RPMI7951 (cell line): ENCODE measurements at regions not wholly inside any gene's neighbourhood (a gene's known extent, or its start where the extent isn't known, plus 50 kb on each side); places are given as distances from the start of the nearest gene placed in this dataset.
"Not testable (repeated sequence)": the region's sequence is repeated elsewhere in the genome, so short reads cannot be mapped to it uniquely, and the experiment has no call there.

Experiments
- DNase-seq: peaks from one replicate; pipeline ENCODE4 v3.0.0-alpha.2; 2012; ENCODE audit warnings: low read depth

DNA sequence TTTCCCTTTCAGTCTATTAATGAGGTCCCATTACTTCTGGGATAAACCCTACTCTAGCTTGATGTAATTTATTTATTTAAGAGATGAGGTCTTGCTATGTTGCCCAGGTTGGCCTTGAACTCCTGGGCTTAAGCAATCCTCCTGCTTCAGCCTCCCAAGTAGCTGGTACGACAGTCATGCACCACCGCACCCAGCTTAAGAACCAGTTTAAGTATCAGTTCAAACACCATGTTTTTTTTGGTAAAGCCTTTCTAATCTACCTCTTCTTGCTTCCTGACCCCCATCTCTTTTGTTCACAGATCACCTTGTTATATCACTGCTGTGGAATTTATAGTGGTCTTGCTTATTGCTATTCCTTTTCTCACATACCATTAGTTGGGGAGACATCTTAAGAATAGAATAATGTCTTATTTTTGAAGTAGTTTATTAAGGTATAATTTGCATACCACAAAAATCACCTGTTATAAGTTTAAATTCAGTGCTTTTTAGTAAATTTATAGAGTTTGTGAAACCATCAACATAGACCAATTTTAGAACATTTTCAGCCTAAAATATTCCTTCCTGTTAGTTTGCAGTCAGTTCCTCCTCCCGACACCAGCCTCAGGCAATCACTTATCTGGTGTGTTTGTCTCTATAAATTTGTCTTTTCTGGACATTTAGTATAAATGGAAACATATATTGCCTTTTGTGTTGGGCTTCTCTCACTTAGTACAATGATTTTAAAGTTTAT lies 257.9 kb downstream of the PDCD6IP start:
- no peak for DNase-seq

DNA sequence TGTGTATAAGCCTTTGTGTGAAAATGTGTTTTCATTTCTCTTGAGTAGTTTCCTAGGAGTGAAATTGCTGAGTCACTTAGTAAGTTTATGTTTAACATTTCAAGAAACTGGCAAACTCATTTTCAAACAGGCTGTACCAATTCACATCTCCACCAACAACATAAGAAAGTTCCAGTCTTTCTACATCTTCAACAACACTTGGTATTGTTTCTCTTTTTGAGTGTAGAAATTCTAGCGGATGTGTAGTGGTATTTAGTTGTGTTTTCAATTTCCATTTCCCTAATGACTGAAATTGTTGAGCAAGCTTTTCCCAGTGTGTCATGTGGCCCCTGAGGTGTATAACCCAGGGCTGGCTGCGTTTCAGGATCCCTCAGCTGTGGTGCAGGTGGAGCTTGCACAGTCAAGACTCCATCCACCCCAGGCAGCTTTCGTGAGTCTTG lies 258.5 kb downstream of the PDCD6IP start:
- no peak for DNase-seq

DNA sequence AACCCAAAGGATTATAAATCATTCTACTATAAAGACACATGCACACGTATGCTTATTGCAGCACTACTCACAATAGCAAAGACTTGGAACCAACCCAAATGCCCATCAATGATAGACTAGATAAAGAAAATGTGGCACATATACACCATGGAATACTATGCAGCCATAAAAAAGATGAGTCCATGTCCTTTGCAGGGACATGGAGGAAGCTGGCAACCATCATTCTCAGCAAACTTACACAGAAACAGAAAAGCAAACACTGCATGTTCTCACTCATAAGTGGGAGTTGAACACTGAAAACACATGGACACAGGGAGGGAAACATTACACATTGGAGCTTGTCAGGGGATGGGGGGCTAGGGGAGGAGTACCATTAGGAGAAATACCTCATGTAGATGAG lies 262.6 kb downstream of the PDCD6IP start:
- not testable (repeated sequence) for DNase-seq

DNA sequence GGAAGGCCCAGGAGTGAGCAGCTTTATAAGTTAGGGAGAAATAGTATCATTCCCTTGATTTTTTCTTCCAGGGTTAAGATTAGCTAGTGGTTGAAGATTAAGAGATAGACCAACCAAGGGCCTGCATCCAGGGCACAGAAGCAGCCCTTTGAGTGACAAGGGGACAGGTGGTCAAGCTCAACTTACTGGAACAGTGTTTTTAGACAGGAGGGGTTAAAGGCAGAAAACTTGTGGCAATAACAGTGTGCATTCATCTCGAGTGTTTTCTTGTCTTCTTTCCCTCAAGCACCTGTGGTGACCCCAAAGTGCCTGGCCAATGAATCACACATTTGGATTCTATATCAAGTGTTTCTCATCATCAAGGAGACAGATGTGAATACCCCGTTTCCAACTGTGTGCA lies 267.5 kb downstream of the PDCD6IP start:
- DNase-seq = no peak

DNA sequence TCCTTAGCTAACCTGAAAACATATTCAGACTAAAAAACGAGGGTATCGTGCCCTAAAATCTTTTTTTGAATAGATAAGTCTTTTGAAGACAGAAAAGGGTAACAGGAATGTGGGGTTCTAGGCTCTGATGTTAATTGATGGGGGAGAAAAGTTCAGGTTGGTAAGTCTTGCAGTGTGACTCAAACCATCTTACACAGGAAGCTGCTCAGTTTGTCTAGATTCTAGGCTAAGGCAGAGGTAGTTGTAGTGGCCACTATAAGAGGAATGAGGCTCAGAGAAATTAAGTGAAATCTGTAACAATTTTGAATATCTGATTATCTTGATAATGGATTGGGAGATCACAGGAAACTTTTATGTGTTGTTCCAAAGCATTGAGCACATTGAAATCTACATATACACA lies 267.9 kb downstream of the PDCD6IP start:
- no peak for DNase-seq

DNA sequence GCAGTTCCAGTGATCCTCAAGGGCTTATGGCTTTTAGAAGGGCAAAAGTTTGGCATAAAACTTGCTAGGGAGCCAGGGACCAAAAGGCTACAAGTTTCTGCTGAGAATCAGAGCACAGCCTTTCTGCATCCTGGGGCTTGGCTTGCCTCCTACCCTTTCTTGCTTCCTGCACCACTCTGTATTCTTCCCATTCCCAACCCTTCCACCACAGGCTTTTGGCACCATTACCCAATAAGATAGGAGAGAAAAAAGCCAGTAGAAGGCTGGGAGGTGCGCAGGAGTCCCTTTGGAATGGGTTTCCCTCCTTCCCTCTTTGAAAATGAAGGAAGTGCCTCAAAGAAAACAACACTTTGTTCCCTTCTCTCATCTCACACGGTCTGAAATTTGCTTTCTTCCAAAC lies 268.6 kb downstream of the PDCD6IP start:
- DNase-seq = no peak

DNA sequence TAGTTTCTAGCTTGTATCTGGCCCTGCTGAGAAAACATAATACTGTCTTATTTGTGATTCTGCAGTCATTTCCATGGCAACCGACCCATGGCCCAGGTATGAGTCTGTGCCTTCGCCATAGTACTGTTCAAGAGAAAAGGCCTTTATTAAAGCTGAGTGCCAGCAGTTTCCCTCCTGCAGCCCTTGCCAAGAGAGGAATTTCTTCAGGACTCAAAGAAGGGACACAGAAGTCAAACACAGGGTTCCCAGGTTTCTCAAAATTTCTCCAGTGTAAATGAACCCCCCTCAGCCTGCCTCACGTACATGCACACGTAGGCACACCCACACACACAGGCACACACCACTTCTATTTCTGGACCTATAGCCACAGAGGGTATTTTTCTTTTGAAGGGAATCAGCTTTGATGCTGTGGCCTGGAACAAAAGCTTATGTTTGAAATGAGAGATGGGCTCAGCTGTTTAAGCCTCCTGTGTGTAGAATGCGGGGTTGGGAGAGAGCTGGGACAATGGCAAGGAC lies 269.2 kb downstream of the PDCD6IP start:
- DNase-seq = no peak

DNA sequence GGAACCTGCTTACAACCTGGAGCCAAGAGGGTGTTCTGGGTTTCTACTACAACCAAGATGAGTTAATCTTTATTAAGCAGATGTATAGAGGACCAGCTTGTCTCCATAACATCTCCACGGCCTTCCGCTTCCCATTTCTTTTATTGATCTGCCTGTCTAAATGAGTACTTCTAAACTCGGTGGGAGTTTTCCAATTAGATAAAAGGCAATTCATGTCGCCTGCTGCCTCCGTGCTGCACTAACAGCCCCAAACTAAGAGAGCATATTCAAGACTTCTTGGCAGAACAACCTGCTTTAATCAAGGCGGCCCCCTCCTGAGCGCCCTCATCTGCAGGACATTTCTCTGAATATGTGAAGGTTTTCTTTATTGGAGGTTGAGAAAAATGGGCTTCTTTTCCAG lies 270.1 kb downstream of the PDCD6IP start:
- DNase-seq = no peak

DNA sequence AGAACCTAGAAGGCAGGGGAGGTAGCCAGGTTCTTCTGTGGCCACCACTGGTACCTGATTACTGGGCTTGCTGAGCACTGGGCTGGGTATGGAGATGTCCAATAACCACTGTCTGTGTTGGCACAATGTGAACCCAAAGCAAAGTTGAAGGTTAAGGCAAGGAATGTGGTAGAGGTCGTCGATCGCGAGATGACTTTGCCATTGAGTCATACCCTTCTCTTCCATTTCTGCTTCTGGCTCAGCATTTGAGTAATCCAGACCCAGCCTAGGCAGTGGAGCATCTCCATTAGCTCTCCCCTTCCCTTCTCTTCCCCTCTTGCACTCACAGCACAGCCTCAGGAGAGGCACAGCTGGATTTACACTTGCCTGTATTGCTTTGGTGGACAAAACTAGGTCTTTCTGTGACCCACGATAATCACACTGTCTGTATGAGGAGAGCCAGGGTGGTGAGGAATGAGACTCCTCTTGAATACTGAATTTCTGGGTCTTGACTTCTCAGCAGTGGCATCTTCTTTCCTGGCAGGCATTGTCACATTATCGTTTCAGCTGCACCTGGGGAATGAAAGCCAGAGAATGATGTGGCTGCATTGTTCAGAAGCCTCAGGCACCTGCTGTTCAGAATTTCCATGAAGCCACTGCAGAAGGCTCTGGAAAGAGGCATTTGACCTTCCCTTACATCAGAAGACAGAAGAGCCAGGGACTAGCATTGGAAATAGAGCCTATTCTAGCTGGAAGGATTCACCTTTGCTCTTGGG lies 272.6 kb downstream of the PDCD6IP start:
- DNase-seq = no peak

DNA sequence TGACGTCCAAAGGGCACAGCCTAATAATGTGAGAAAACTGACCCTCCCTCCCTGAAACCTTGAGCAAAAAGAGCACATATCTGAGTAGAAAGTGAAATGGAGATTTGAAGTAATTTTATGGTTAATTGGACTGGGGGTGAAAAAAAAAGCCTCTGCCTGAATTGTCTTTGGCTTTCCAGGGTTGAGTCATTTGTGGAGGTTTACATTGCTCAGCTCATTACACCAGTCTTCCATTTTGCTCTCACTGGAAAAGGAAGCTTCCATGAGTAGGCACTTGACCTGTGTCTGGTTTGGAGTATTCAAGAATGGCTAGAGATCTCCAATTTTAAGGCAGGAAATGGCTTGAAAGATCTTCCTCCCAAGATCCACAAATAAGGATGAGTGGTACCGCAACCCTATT lies 273.9 kb downstream of the PDCD6IP start:
- DNase-seq = no peak

DNA sequence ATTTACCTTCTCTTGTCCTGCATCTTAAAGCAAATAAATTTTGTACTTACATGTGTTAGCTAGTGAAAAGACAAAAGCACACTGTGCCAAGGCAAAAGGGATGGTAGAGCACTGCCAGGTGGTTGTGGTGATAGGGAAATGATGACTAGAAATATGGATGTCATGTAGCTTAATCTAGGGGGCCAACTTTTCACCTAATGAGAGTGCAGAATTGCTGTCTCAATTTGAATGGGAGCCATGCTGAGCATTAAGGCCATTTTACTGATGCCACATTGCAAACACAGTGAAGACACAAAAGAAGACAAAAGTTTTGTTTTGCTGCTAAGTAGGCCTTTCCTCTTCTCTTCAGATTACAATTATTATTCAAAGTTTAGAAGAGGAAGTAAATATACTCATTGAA lies 274.7 kb downstream of the PDCD6IP start:
- DNase-seq = no peak

DNA sequence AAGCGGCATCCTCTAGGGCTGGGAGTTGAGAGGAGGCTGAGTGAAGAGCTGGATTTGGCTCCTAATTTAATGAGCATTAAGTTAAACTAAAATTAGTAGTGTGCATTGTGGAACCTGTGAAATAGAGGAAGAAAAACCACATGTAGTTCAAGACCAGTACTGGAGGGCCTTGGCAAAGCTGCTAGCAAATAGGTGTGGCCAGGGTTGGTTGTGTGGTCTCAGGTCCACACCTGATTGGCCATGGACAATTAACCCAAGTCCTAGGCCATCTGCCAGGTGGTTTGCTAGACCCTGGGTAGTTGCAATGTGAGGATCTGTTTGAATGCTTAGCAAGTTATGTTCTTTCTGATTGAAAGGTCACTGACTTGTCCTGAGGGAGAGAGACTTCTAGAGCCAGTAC lies 275.5 kb downstream of the PDCD6IP start:
- no peak for DNase-seq

DNA sequence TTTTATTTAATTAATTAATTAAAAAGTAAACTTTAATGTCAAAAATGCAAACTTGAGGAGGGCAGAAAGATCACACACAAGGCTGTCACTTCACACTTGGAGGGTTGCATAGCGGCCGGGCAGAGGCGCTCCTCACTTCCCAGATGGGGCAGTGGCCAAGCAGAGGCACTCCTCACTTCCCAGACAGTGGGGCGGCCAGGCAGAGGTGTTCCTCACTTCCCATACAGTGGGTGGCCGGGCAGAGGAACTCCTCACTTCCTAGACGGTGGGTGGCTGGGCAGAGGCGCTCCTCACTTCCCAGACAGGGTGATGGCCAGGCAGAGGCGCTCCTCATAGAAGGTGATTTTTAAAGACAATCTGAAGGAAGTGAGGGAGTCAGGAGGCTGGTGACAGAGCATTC lies 277.5 kb downstream of the PDCD6IP start:
- DNase-seq = no peak

DNA sequence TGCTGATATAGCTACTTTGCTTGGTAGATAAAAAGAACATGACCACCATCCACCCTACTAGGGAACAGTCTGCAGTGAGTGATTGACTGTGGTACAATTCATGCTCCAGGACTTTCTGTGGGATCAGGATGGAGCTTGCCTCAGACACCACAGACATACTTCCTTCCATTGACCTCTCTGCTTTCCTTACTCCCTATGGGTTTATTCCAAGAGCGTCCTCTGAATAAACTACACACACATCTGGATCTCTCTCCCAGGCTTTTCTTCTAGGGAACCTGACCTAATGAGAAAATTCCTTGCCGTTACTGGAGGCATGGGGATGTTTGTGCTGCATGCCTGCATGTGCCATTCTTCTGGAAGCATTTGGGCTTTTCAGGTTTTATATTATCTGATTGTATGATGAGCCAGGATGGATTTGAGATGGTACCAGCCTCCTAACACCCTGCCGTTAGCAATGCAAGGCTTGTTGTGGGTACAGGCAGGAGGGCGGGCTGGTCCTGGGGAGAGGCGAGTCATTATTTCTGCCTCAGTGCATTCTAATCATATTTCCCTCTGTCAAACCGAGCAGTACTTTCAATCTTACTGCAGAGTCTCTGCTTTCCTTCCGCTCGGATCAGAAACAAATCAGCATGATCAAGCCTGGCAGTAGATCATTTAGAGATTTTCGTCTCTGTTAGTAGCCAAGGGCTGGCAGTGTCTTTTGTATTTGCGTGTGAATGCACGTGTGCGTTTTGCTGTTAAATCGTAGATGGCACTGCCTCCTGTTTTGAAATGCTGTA lies 279.2 kb downstream of the PDCD6IP start:
- no peak for DNase-seq

DNA sequence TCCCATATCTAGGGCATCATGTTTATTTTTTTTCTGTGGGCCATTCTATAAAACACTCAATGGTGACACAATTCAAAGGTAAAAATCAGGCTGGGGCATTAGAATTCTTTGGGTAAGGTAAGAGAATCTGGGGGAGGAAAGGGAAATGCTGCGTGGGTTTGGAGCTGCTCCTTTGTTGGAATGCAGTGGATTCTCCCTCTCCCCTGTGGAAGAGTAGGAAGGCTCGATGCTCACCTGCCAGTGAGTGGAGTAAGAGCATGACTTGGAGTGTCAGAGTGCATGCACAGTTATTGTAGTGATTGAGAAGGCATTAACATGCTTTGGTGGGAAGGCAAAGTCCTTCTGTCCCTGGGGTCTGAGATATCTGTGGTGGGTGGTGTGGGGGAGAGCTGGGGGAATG lies 280.0 kb downstream of the PDCD6IP start:
- no peak for DNase-seq

DNA sequence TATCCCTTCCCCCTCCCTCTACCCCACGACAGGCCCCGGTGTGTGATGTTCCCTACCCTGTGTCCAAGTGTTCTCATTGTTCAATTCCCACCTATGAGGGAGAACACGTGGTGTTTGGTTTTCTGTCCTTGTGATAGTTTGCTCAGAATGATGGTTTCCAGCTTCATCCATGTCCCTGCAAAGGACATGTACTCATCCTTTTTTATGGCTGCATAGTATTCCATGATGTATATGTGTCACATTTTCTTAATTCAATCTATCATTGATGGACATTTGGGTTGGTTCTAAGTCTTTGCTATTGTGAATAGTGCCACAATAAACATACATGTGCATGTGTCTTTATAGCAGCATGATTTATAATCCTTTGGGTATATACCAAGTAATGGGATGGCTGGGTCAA lies 281.4 kb downstream of the PDCD6IP start:
- DNase-seq = not testable (repeated sequence)

DNA sequence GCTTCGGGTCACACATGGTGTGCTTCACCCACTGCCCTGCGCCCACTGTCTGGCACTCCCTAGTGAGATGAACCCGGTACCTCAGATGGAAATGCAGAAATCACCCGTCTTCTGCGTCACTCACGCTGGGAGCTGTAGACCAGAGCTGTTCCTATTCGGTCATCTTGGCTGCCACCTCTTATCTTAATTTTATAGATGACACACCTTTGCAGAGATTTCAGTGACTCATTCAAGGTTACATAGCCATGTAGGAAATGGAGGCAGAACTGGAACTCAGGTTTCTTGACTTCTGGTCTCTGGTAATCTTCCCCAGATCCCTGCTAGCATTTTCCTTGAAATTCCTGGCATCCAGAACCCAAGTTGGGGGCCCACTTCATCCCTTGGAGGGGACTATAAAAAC lies 291.9 kb downstream of the PDCD6IP start:
- not testable (repeated sequence) for DNase-seq

DNA sequence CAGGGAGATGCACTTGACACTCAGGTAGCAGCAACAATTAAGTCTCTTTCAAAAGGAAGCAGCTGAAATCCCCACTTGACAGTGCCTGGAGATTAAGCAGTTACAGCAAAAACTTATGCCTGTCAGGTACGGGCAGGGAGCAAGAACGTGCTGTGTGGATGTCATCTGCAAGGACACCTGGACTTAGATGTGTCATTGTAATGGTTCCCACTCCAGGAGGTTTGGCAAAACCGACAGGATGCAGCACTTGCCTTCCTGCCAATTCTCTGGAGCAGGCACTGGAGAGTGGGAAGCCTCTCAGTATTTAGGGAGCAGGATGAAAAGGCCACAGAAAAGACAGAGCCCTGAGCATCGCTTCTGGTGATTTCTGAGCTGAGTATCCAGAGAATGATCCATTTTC lies 292.4 kb downstream of the PDCD6IP start:
- DNase-seq = no peak

DNA sequence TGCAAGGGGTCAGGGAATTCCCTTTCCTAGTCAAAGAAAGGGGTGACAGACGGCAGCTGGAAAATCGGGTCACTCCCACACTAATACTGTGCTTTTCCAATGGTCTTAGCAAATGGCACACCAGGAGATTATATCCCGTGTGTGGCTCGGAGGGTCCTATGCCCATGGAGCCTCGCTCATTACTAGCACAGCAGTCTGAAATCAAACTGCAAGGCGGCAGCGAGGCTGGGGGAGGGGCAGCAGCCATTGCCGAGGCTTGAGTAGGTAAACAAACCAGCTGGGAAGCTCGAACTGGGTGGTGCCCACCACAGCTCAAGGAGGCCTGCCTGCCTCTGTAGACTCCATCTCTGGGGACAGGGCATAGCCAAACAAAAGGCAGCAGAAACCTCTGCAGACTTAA lies 295.9 kb downstream of the PDCD6IP start:
- DNase-seq = not testable (repeated sequence)

DNA sequence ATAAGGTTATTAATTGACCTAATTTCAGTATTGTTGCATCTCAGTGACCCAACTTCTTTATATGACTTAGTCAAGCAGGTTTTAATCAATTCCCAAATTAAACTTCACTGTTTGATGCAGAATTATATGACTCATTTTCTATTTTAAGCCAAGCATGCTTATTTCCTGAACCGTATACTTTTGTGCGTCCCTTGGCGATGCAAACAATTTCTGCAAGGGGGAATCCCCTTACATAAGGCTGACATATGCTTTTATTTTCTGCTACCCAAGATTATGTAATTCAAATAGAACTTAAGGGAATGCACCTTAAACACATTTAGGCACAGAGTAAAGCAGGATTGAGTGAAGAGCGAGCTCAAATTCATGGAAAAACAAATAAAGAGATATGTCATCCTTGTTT lies 303.9 kb downstream of the PDCD6IP start:
- no peak for DNase-seq

DNA sequence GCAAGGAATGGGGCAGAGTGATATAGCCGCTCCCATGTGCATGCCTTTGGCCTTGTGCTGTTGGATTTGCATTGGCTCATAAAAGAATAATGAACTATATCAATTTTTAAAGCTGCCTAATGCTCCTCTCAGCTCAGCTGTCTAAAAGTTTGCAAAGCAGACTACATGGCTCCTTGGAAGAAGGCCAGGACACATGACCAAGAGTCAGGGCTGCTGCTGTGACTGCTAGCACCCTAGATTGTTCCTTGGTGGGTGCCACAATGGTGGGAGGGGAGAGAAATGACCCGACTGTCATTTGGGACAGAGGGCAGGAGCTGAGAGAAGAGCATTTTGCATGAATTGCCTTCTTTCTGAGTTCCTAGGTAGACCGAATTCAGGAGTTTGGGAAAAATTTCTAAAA lies 307.9 kb downstream of the PDCD6IP start:
- no peak for DNase-seq

DNA sequence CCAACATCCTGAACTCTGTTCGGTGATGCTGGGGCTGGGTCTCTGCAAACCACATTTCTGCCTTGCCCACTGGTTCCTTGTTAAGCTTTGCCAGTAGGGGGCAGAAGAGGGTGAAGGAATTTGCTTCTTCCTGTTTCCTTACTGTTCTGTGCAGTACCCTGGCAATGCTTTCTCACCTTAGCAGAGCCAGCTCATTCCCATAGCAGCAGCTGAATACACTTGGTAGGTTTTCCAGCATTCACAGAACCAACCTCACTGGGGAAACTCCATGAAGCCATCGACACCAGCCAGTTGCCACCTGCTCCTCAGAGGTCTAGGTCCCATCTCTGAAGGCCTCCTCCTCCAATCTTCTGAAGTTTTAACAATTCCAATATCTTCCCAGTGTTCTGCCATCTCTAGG lies 308.4 kb downstream of the PDCD6IP start:
- DNase-seq = no peak

DNA sequence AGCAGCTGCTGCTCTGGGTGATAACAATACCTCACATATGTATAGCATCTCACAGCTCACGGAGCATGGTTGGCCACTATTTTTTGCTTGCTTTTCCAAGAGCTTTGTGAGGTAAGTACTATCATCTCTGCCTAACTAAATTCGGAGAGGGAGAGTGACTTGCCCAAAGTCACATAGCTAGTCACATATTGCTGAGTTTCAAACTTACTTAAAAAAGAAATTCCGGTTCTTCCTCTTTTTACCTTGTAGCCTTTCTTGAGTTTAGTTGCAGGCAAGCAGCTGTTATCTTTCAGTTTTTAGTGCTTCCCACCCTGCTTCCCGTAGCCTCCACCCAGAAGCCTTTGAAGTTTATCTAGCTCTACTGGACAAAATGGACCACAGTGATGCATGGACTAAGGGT lies 309.2 kb downstream of the PDCD6IP start:
- no peak for DNase-seq
